Mesenchymal stem cell (in vitro differentiated cells and primary cell): ENCODE measurements at regions not wholly inside any gene's neighbourhood (a gene's known extent, or its start where the extent isn't known, plus 50 kb on each side); places are given as distances from the start of the nearest gene placed in this dataset.

Experiments used
- DNase-seq: peaks from one replicate; pipeline ENCODE4 v3.0.0-alpha.2; 2013
- H2AFZ ChIP-seq: one replicate; pipeline ENCODE4 v1.6.1; 2013; ENCODE audit warnings: low read depth, mild to moderate bottlenecking, control low read depth, inconsistent platforms, low read length, moderate library complexity
- H2AK5ac ChIP-seq: 2 replicates; pipeline ENCODE4 v1.6.1; 2013; ENCODE audit warnings: low read length, moderate library complexity, mild to moderate bottlenecking, inconsistent platforms; ENCODE audit not compliant: severe bottlenecking
- H2BK120ac ChIP-seq: one replicate; pipeline ENCODE4 v1.6.1; 2013; ENCODE audit warnings: low read depth, mild to moderate bottlenecking, inconsistent platforms, low read length, moderate library complexity
- H2BK12ac ChIP-seq, 2 experiments: one replicate each; pipeline ENCODE4 v1.6.1; 2013; ENCODE audit warnings: inconsistent platforms in 2 of 2, low read length in 2 of 2, mild to moderate bottlenecking in 2 of 2, moderate library complexity in 2 of 2, control low read depth in 1 of 2
- H2BK15ac ChIP-seq: one replicate; pipeline ENCODE4 v1.6.1; 2013; ENCODE audit warnings: mild to moderate bottlenecking, low read depth, inconsistent platforms; ENCODE audit not compliant: poor library complexity, severe bottlenecking
- H2BK5ac ChIP-seq: 2 replicates; pipeline ENCODE4 v1.6.1; 2013; ENCODE audit warnings: low read depth, mild to moderate bottlenecking, low read length, control low read depth, inconsistent platforms; ENCODE audit not compliant: poor library complexity, severe bottlenecking
- H3K14ac ChIP-seq, 2 experiments: one replicate each; pipeline ENCODE4 v1.6.1; 2013; ENCODE audit warnings: inconsistent platforms in 2 of 2, low read length in 2 of 2, control low read depth in 1 of 2, mild to moderate bottlenecking in 1 of 2, moderate library complexity in 1 of 2
- H3K18ac ChIP-seq, 2 experiments: one replicate each; pipeline ENCODE4 v1.6.1; 2013; ENCODE audit warnings: inconsistent platforms in 2 of 2, low read length in 2 of 2, control low read depth in 1 of 2, low read depth in 1 of 2, mild to moderate bottlenecking in 1 of 2
- H3K23ac ChIP-seq, 2 experiments: one replicate each; pipeline ENCODE4 v1.6.1; 2013; ENCODE audit warnings: inconsistent platforms in 2 of 2, low read length in 2 of 2, mild to moderate bottlenecking in 2 of 2, moderate library complexity in 2 of 2, control low read depth in 1 of 2
- H3K27ac ChIP-seq: 2 replicates; pipeline ENCODE4 v1.5.1; 2013; ENCODE audit warnings: mild to moderate bottlenecking, moderate library complexity, low read length, control low read depth, inconsistent platforms; ENCODE audit not compliant: poor library complexity, severe bottlenecking
- H3K27me3 ChIP-seq, 2 experiments: 2 replicates each; pipeline versions ENCODE4 v1.6.1 to v1.7.0; 2013; ENCODE audit warnings: low read length in 2 of 2, mild to moderate bottlenecking in 2 of 2, moderate library complexity in 2 of 2, control low read depth in 1 of 2, inconsistent platforms in 1 of 2; ENCODE audit not compliant: control insufficient read depth in 1 of 2, insufficient read depth in 1 of 2
- H3K36me3 ChIP-seq, 2 experiments: 2 replicates each; pipeline versions ENCODE4 v1.6.1 to v1.7.0; 2013; ENCODE audit warnings: low read length in 2 of 2, control low read depth in 1 of 2, inconsistent platforms in 1 of 2, low read depth in 1 of 2, mild to moderate bottlenecking in 1 of 2; ENCODE audit not compliant: insufficient read depth in 2 of 2, control insufficient read depth in 1 of 2
- H3K4ac ChIP-seq, 2 experiments: one replicate each; pipeline ENCODE4 v1.6.1; 2013; ENCODE audit warnings: inconsistent platforms in 2 of 2, low read length in 2 of 2, mild to moderate bottlenecking in 2 of 2, moderate library complexity in 2 of 2, control low read depth in 1 of 2, low read depth in 1 of 2
- H3K4me1 ChIP-seq: 2 replicates; pipeline ENCODE4 v1.6.1; 2013; ENCODE audit warnings: low read depth, low read length, control low read depth; ENCODE audit not compliant: control insufficient read depth, insufficient read depth
- H3K4me2 ChIP-seq: 2 replicates; pipeline ENCODE4 v1.6.1; 2013; ENCODE audit warnings: low read length, mild to moderate bottlenecking, inconsistent platforms; ENCODE audit not compliant: poor library complexity, severe bottlenecking
- H3K4me3 ChIP-seq, 2 experiments: 2 replicates each; pipeline versions ENCODE4 v1.5.1 to v1.7.0; 2013; ENCODE audit warnings: low read length in 2 of 2, mild to moderate bottlenecking in 2 of 2, control low read depth in 1 of 2, low read depth in 1 of 2; ENCODE audit not compliant: insufficient read depth in 1 of 2
- H3K79me1 ChIP-seq: replicated peaks from 2 replicates; pipeline ENCODE4 v1.6.1; 2013; ENCODE audit warnings: mild to moderate bottlenecking, control low read depth, low read length, inconsistent platforms; ENCODE audit not compliant: poor library complexity, severe bottlenecking
- H3K9ac ChIP-seq: 2 replicates; pipeline ENCODE4 v1.7.0; 2013; ENCODE audit warnings: mild to moderate bottlenecking, low read length, moderate library complexity
- H3K9me3 ChIP-seq: 2 replicates; pipeline ENCODE4 v1.7.0; 2013; ENCODE audit warnings: mild to moderate bottlenecking, low read length; ENCODE audit not compliant: control insufficient read depth
- H4K8ac ChIP-seq: one replicate; pipeline ENCODE4 v1.6.1; 2013; ENCODE audit warnings: inconsistent platforms, mild to moderate bottlenecking, low read length, moderate library complexity
- H4K91ac ChIP-seq: one replicate; pipeline ENCODE4 v1.6.1; 2013; ENCODE audit warnings: mild to moderate bottlenecking, low read length, inconsistent platforms
- WGBS: methylation state at CpG from one replicate; pipeline ENCODE4 v1.1.7; 2013; ENCODE audit warnings: mixed read lengths; 5-methylcytosine and 5-hydroxymethylcytosine counted together

- no peak overlapping the region for H4K8ac ChIP-seq
- H3K9me3 ChIP-seq: peaks cover 12% of the 10 kb centered on the region
- H2AFZ ChIP-seq: no peak overlapping the region
- H3K27me3 ChIP-seq: peaks cover 0 to 56% of the 10 kb centered on the region in 2 experiments
- no peak overlapping the region for H2BK120ac ChIP-seq
- H3K18ac ChIP-seq: no peak overlapping the region
- H3K9ac ChIP-seq: no peak overlapping the region
- no peak overlapping the region for H2BK5ac ChIP-seq
- no peak overlapping the region for H3K4ac ChIP-seq
- H4K91ac ChIP-seq: no peak overlapping the region
- no peaks in the 10 kb centered on the region for H3K36me3 ChIP-seq
- no peaks in the 10 kb centered on the region for H3K4me1 ChIP-seq
- H3K4me3 ChIP-seq: no peak overlapping the region
- no peak overlapping the region for H2AK5ac ChIP-seq
- H3K23ac ChIP-seq: no peak overlapping the region
- H3K27ac ChIP-seq: no peak overlapping the region
- H3K14ac ChIP-seq: no peak overlapping the region
- H2BK15ac ChIP-seq: no peak overlapping the region
- no peak overlapping the region for H3K4me2 ChIP-seq
- DNase-seq: no peak
- WGBS: 83% methylated on average over 18 of the region's 22 CpGs
- H3K79me1 ChIP-seq: no peaks in the 10 kb centered on the region
- H2BK12ac ChIP-seq: no peak overlapping the region
Observed at GRCh38 chr14:96625426-96625985, 123.3 kb downstream of the PAPOLA start.

- Histone ChIP-seq H4K8ac (no peak overlapping the region), H4K91ac (no peak overlapping the region), H2BK12ac (no peak overlapping the region), H3K9ac (no peak overlapping the region), H3K18ac (no peak overlapping the region), H2BK120ac (no peak overlapping the region), H3K27ac (no peak overlapping the region), H3K27me3 (peaks cover 0 to 56% of the 10 kb centered on the region in 2 experiments), H2AFZ (no peak overlapping the region), H3K4me3 (no peak overlapping the region), H3K23ac (no peak overlapping the region), H2AK5ac (no peak overlapping the region), H3K4ac (no peak overlapping the region), H3K4me2 (no peak overlapping the region), H2BK15ac (no peak overlapping the region), H3K36me3 (no peaks in the 10 kb centered on the region), H3K9me3 (peaks cover 12% of the 10 kb centered on the region), H2BK5ac (no peak overlapping the region), H3K14ac (no peak overlapping the region), H3K4me1 (no peaks in the 10 kb centered on the region), H3K79me1 (no peaks in the 10 kb centered on the region)
- WGBS: 75% methylated on average over 13 of the region's 16 CpGs
- no peak for DNase-seq
Observed at GRCh38 chr14:96626121-96626768, 124.1 kb downstream of the PAPOLA start.

- Histone ChIP-seq H3K18ac (no peak overlapping the region), H3K23ac (no peak overlapping the region), H2BK5ac (no peak overlapping the region), H3K9ac (no peak overlapping the region), H4K8ac (no peak overlapping the region), H4K91ac (no peak overlapping the region), H2AK5ac (no peak overlapping the region), H3K27ac (no peak overlapping the region), H2AFZ (no peak overlapping the region), H3K79me1 (no peaks in the 10 kb centered on the region), H3K14ac (no peak overlapping the region), H3K36me3 (no peaks in the 10 kb centered on the region), H3K4me1 (no peaks in the 10 kb centered on the region), H3K4me3 (no peak overlapping the region), H3K4ac (no peak overlapping the region), H3K9me3 (peaks cover 12% of the 10 kb centered on the region), H3K27me3 (peaks cover 0 to 50% of the 10 kb centered on the region in 2 experiments), H2BK12ac (no peak overlapping the region), H3K4me2 (no peak overlapping the region), H2BK120ac (no peak overlapping the region), H2BK15ac (no peak overlapping the region)
- 89% methylated on average over 13 of the region's 14 CpGs for WGBS
- no peak for DNase-seq
Observed at GRCh38 chr14:96626916-96627315, 124.7 kb downstream of the PAPOLA start.

- no peak for DNase-seq
- Histone ChIP-seq H3K4me1 (no peaks in the 10 kb centered on the region), H3K4ac (no peak overlapping the region), H2AK5ac (no peak overlapping the region), H3K18ac (no peak overlapping the region), H2BK5ac (no peak overlapping the region), H2BK15ac (no peak overlapping the region), H4K8ac (no peak overlapping the region), H3K9me3 (peaks cover 12% of the 10 kb centered on the region), H3K14ac (no peak overlapping the region), H4K91ac (no peak overlapping the region), H3K9ac (no peak overlapping the region), H2AFZ (no peak overlapping the region), H3K4me3 (no peak overlapping the region), H2BK120ac (no peak overlapping the region), H3K27me3 (peaks cover 0 to 50% of the 10 kb centered on the region in 2 experiments), H3K79me1 (no peaks in the 10 kb centered on the region), H2BK12ac (no peak overlapping the region), H3K27ac (no peak overlapping the region), H3K23ac (no peak overlapping the region), H3K4me2 (no peak overlapping the region), H3K36me3 (no peaks in the 10 kb centered on the region)
- 53% methylated on average over 4 of the region's 4 CpGs for WGBS
Observed at GRCh38 chr14:96627386-96627785, 125.2 kb downstream of the PAPOLA start.
